Suprapubic skin (tissue), 3 donors: ENCODE measurements at regions not wholly inside any gene's neighbourhood (a gene's known extent, or its start where the extent isn't known, plus 50 kb on each side); places are given as distances from the start of the nearest gene placed in this dataset.

ENCODE experiments used
- EP300 ChIP-seq: sonication (generic); formaldehyde crosslinking; IDR thresholded peaks from one replicate; pipeline ENCODE4 v1.6.1; 2017; ENCODE audit warnings: antibody characterized with exemption
- POLR2A ChIP-seq, 2 donors: fragments of 450-650 bp; IDR thresholded peaks; one replicate each; pipeline ENCODE4 v1.6.1; 2017; ENCODE audit warnings: antibody characterized with exemption in 2 of 2, mild to moderate bottlenecking in 2 of 2, moderate library complexity in 2 of 2
- TF ChIP-seq, protein P1 (sequence below), 2 donors: fragments of 200-600 bp in 1 of 2; fragments of 450-650 bp in 1 of 2; sonication (generic) in 1 of 2; IDR thresholded peaks; one replicate each; pipeline ENCODE4 v1.5.1; 2016 to 2019; ENCODE audit warnings: antibody characterized with exemption in 2 of 2, mild to moderate bottlenecking in 1 of 2, moderate library complexity in 1 of 2

DNA sequence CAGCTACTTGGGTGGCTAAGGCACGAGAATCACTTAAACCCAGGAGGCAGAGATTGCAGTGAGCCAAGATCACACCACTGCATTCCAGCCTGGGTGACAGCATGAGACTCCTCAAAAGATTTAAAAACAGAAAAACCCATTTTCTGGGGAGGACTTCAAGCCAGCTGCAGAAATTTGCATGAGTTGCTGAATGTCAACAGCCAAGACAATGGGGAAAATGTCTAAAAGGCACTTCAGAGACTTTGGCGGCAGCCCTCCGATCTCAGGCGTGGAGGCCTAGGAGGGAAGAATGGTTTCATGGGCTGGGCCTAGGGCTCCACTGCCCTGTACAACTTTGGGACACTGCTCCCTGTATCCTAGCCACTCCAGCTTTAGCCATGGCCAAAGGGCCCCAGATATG, 177.8 kb upstream of the C14orf180 start:
- TF ChIP-seq, protein P1, sequence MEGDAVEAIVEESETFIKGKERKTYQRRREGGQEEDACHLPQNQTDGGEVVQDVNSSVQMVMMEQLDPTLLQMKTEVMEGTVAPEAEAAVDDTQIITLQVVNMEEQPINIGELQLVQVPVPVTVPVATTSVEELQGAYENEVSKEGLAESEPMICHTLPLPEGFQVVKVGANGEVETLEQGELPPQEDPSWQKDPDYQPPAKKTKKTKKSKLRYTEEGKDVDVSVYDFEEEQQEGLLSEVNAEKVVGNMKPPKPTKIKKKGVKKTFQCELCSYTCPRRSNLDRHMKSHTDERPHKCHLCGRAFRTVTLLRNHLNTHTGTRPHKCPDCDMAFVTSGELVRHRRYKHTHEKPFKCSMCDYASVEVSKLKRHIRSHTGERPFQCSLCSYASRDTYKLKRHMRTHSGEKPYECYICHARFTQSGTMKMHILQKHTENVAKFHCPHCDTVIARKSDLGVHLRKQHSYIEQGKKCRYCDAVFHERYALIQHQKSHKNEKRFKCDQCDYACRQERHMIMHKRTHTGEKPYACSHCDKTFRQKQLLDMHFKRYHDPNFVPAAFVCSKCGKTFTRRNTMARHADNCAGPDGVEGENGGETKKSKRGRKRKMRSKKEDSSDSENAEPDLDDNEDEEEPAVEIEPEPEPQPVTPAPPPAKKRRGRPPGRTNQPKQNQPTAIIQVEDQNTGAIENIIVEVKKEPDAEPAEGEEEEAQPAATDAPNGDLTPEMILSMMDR (IDR thresholded peaks at IDR 0.05): no peak
- TF ChIP-seq POLR2A (IDR thresholded peaks at IDR 0.05): no peak
- no peak for TF ChIP-seq EP300
